GM21526 (cell line): ENCODE measurements at regions not wholly inside any gene's neighbourhood (a gene's known extent, or its start where the extent isn't known, plus 50 kb on each side); places are given as distances from the start of the nearest gene placed in this dataset.
"Not testable (repeated sequence)": the region's sequence is repeated elsewhere in the genome, so short reads cannot be mapped to it uniquely, and the experiment has no call there.

Source experiments
- ATAC-seq: cut with Tn5 transposase; IDR thresholded peaks from one replicate; pipeline ENCODE4 v1.9.1; 2021; ENCODE audit warnings: moderate library complexity; ENCODE audit not compliant: unreplicated experiment, low FRiP score

GRCh38 chr1:221239181-221239580, 359.9 kb downstream of the HLX start:
- ATAC-seq: no peak

GRCh38 chr1:221239792-221240191, 360.5 kb downstream of the HLX start:
- no peak for ATAC-seq

- no peak for ATAC-seq
These were observed 361.4 kb downstream of the HLX start for GRCh38 chr1:221240690-221241089.

- ATAC-seq: no peak
These were observed 361.9 kb downstream of the HLX start for GRCh38 chr1:221241157-221241556.

GRCh38 chr1:221241592-221241991, 362.3 kb downstream of the HLX start:
- ATAC-seq: no peak

GRCh38 chr1:221246067-221246466, 366.8 kb downstream of the HLX start:
- ATAC-seq: no peak

GRCh38 chr1:221246628-221247415, 367.6 kb downstream of the HLX start:
- ATAC-seq: no peak

GRCh38 chr1:221251580-221251979, 372.3 kb downstream of the HLX start:
- ATAC-seq: no peak

- ATAC-seq: no peak
These were observed 375.6 kb downstream of the HLX start for GRCh38 chr1:221254813-221255212.

- no peak for ATAC-seq
These were observed 377.5 kb downstream of the HLX start for GRCh38 chr1:221256773-221257172.

GRCh38 chr1:221257548-221257947, 378.3 kb downstream of the HLX start:
- not testable (repeated sequence) for ATAC-seq

- ATAC-seq: not testable (repeated sequence)
These were observed 383.4 kb downstream of the HLX start for GRCh38 chr1:221262677-221263076.

GRCh38 chr1:221263831-221264767, 384.9 kb downstream of the HLX start:
- peak; percentile 97 for ATAC-seq

- ATAC-seq: no peak
These were observed 385.6 kb downstream of the HLX start for GRCh38 chr1:221264848-221265247.

GRCh38 chr1:221268295-221268694, 389.1 kb downstream of the HLX start:
- ATAC-seq: no peak

- ATAC-seq: no peak
These were observed 392.5 kb downstream of the HLX start for GRCh38 chr1:221271701-221272100.

- ATAC-seq: no peak
These were observed 393.7 kb downstream of the HLX start for GRCh38 chr1:221272940-221273339.

GRCh38 chr1:221274373-221274772, 395.1 kb downstream of the HLX start:
- ATAC-seq: no peak

GRCh38 chr1:221276896-221277409, 397.7 kb downstream of the HLX start:
- no peak for ATAC-seq

GRCh38 chr1:221279146-221279545, 399.9 kb downstream of the HLX start:
- ATAC-seq: no peak

- ATAC-seq: no peak
These were observed 404.3 kb downstream of the HLX start for GRCh38 chr1:221283532-221283931.
